Large intestine (tissue), 3 donors: ENCODE measurements at regions not wholly inside any gene's neighbourhood (a gene's known extent, or its start where the extent isn't known, plus 50 kb on each side); places are given as distances from the start of the nearest gene placed in this dataset.
"Not testable (repeated sequence)": the region's sequence is repeated elsewhere in the genome, so short reads cannot be mapped to it uniquely, and the experiment has no call there.

ENCODE experiments used
- DNase-seq, 2 donors: peaks; one replicate each; pipeline versions ENCODE4 v3.0.0 to v3.0.0-alpha.2; 2013
- H3K27ac ChIP-seq: one replicate; pipeline ENCODE4 v1.5.1; 2013; ENCODE audit warnings: low read length
- H3K27me3 ChIP-seq: 2 replicates; pipeline ENCODE4 v1.6.1; 2013; ENCODE audit warnings: low read length; ENCODE audit not compliant: control insufficient read depth, insufficient read depth
- H3K36me3 ChIP-seq: 2 replicates; pipeline ENCODE4 v1.6.1; 2013; ENCODE audit warnings: low read length; ENCODE audit not compliant: control insufficient read depth, insufficient read depth
- H3K4me1 ChIP-seq: one replicate; pipeline ENCODE4 v1.6.1; 2013; ENCODE audit warnings: low read length; ENCODE audit not compliant: control insufficient read depth, insufficient read depth
- H3K4me3 ChIP-seq: one replicate; pipeline ENCODE4 v1.5.1; 2013; ENCODE audit warnings: low read length
- H3K9me3 ChIP-seq: one replicate; pipeline ENCODE4 v1.6.1; 2013; ENCODE audit warnings: mild to moderate bottlenecking, low read depth, low read length, moderate library complexity; ENCODE audit not compliant: control insufficient read depth
- WGBS: methylation state at CpG from one replicate; pipeline ENCODE4 v1.1.5; 2013; ENCODE audit warnings: low lambda C conversion rate; ENCODE audit not compliant: insufficient coverage; 5-methylcytosine and 5-hydroxymethylcytosine counted together

DNA sequence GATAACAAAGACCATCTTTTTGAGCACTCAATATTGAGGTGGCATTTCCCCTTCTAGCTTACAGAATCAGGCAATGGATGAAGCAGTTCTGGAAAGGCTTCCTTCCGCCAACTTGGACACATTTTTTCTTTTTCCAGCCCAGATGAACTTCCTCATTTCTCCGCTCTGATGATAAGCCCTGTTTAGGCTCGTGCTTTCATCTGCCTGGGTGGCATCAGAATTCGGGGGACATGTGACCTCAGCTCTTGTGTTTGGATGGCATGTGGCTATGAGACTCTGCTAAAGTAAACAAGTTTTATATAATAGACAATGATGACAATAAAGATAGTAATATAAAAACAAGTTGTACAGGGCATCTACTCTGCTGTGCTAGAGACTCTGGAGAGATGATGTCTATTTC lies 796.7 kb downstream of the DHX35 start:
- no peaks in the 10 kb centered on the region for H3K36me3 ChIP-seq
- no peak overlapping the region for H3K4me3 ChIP-seq
- no peak overlapping the region for H3K27ac ChIP-seq
- H3K4me1 ChIP-seq, result no peaks in the 10 kb centered on the region
- H3K27me3 ChIP-seq, result no peaks in the 10 kb centered on the region
- H3K9me3 ChIP-seq, result no peaks in the 10 kb centered on the region
- DNase-seq, result no peak
- WGBS, result no CpG with 5 or more reads among the region's 4 CpGs

- no peak overlapping the region for H3K27ac ChIP-seq
Observed at GRCh38 chr20:39756828-39757227, 794.7 kb downstream of the DHX35 start.

GRCh38 chr20:39756369-39756768 lies 794.2 kb downstream of the DHX35 start:
- Histone ChIP-seq H3K36me3 (no peaks in the 10 kb centered on the region), H3K4me3 (no peak overlapping the region), H3K9me3 (no peaks in the 10 kb centered on the region), H3K27ac (no peak overlapping the region), H3K27me3 (no peaks in the 10 kb centered on the region), H3K4me1 (no peaks in the 10 kb centered on the region)
- WGBS, result 100% methylated on average over 1 of the region's 1 CpG
- no peak for DNase-seq

More at GRCh38 chr20:39756828-39757227, 794.7 kb downstream of the DHX35 start:
- peak; percentile 9 to 31 for DNase-seq
- no peaks in the 10 kb centered on the region for H3K27me3 ChIP-seq
- H3K4me3 ChIP-seq, result no peak overlapping the region
- H3K4me1 ChIP-seq, result no peaks in the 10 kb centered on the region
- H3K36me3 ChIP-seq, result no peaks in the 10 kb centered on the region
- H3K9me3 ChIP-seq, result no peaks in the 10 kb centered on the region

- WGBS, result no CpG with 5 or more reads among the region's 4 CpGs
- Histone ChIP-seq H3K36me3 (no peaks in the 10 kb centered on the region), H3K4me1 (no peaks in the 10 kb centered on the region), H3K27ac (no peak overlapping the region), H3K4me3 (no peak overlapping the region), H3K9me3 (no peaks in the 10 kb centered on the region), H3K27me3 (no peaks in the 10 kb centered on the region)
- no peak for DNase-seq
Observed at GRCh38 chr20:39752262-39752876, 790.2 kb downstream of the DHX35 start.

- H3K27ac ChIP-seq, result no peak overlapping the region
- no peak overlapping the region for H3K4me3 ChIP-seq
- no peaks in the 10 kb centered on the region for H3K36me3 ChIP-seq
- no peak for DNase-seq
- 83% methylated on average over 1 of the region's 4 CpGs for WGBS
- no peaks in the 10 kb centered on the region for H3K27me3 ChIP-seq
- no peaks in the 10 kb centered on the region for H3K4me1 ChIP-seq
- no peaks in the 10 kb centered on the region for H3K9me3 ChIP-seq
Observed at GRCh38 chr20:39751557-39752137, 789.5 kb downstream of the DHX35 start.

- no peak for DNase-seq
- WGBS, result 75% methylated on average over 1 of the region's 1 CpG
Observed at GRCh38 chr20:39745380-39745779, 783.2 kb downstream of the DHX35 start.

GRCh38 chr20:39738651-39739050 lies 776.5 kb downstream of the DHX35 start:
- Histone ChIP-seq H3K4me3 (no peak overlapping the region), H3K27me3 (no peaks in the 10 kb centered on the region), H3K36me3 (no peaks in the 10 kb centered on the region), H3K27ac (no peak overlapping the region), H3K9me3 (no peaks in the 10 kb centered on the region), H3K4me1 (no peaks in the 10 kb centered on the region)
- WGBS, result 80% methylated on average over 1 of the region's 2 CpGs
- no peak for DNase-seq

More at GRCh38 chr20:39745380-39745779, 783.2 kb downstream of the DHX35 start:
- Histone ChIP-seq H3K9me3 (no peaks in the 10 kb centered on the region), H3K36me3 (no peaks in the 10 kb centered on the region), H3K27ac (no peak overlapping the region), H3K4me3 (no peak overlapping the region), H3K27me3 (no peaks in the 10 kb centered on the region), H3K4me1 (no peaks in the 10 kb centered on the region)

GRCh38 chr20:39736434-39737327 lies 774.5 kb downstream of the DHX35 start:
- Histone ChIP-seq H3K27ac (no peak overlapping the region), H3K9me3 (no peaks in the 10 kb centered on the region), H3K4me1 (no peaks in the 10 kb centered on the region), H3K36me3 (no peaks in the 10 kb centered on the region), H3K27me3 (no peaks in the 10 kb centered on the region), H3K4me3 (no peak overlapping the region)
- DNase-seq, result no peak
- WGBS, result no CpG with 5 or more reads among the region's 6 CpGs

GRCh38 chr20:39725513-39725912 lies 763.4 kb downstream of the DHX35 start:
- DNase-seq, H3K36me3 ChIP-seq, H3K27ac ChIP-seq, H3K4me3 ChIP-seq, H3K27me3 ChIP-seq, H3K4me1 ChIP-seq, H3K9me3 ChIP-seq: not testable (repeated sequence)
- no CpG with 5 or more reads among the region's 6 CpGs for WGBS

GRCh38 chr20:39719293-39719692 lies 757.1 kb downstream of the DHX35 start:
- Histone ChIP-seq H3K27me3 (no peaks in the 10 kb centered on the region), H3K4me1 (no peaks in the 10 kb centered on the region), H3K27ac (no peak overlapping the region), H3K9me3 (no peaks in the 10 kb centered on the region), H3K36me3 (no peaks in the 10 kb centered on the region), H3K4me3 (no peak overlapping the region)
- no CpG with 5 or more reads among the region's 2 CpGs for WGBS
- DNase-seq, result no peak
